Dermis microvascular lymphatic vessel endothelial cell (primary cell): ENCODE measurements at regions not wholly inside any gene's neighbourhood (a gene's known extent, or its start where the extent isn't known, plus 50 kb on each side); places are given as distances from the start of the nearest gene placed in this dataset.
A peak's percentile ranks its signal among the peaks of the same experiment; 100 is the strongest.
"Not testable (repeated sequence)": the region's sequence is repeated elsewhere in the genome, so short reads cannot be mapped to it uniquely, and the experiment has no call there.

ENCODE experiments used
- DNase-seq, 2 donors: peaks; one replicate each; pipeline versions ENCODE4 v3.0.0 to v3.0.0-alpha.2; 2010; ENCODE audit warnings: low read depth in 2 of 2

DNA sequence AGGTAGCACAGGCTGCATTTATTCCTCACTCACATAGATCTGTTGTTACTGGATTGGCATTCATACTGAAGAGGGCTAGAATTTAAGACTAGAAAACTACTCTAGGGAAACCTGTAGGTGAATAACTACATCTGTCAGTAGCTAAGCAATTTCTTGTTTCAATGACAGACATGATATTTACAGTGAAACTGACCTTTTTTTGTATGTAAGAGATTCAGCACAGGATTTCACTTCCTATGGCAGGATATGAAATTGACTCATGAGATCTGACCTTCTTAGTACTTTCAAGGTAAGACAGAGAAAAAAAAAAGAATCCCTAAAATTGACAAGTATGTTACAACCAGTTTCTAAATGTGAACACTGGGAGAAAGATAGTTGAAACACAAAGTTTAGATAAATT is 189.8 kb upstream of the SLC16A7 start:
- no peak for DNase-seq

DNA sequence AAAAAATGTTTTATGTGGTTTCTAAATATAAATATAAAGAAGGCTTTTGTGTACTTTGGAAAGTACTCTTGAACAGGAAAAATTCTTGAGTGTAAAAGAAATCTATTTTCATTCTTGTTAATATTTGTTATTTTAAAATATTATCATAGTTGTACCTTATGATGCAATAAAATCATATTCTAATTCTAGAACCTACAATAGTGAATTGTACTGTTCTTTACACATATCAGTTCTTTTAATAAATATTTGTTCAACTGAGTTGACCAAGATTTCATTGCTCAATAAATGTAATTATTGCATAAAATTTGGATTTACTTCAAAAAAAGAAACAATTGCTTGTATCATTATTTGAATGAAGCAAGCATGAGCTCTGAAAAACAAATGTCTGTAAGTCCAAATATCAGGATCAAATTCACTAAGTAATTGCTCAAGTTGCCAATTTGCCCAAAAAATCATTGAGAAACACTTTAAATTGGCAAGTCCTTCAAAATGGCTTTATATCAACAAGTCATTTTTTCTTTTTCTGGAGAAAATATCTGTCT is 191.6 kb upstream of the SLC16A7 start:
- DNase-seq: no peak

DNA sequence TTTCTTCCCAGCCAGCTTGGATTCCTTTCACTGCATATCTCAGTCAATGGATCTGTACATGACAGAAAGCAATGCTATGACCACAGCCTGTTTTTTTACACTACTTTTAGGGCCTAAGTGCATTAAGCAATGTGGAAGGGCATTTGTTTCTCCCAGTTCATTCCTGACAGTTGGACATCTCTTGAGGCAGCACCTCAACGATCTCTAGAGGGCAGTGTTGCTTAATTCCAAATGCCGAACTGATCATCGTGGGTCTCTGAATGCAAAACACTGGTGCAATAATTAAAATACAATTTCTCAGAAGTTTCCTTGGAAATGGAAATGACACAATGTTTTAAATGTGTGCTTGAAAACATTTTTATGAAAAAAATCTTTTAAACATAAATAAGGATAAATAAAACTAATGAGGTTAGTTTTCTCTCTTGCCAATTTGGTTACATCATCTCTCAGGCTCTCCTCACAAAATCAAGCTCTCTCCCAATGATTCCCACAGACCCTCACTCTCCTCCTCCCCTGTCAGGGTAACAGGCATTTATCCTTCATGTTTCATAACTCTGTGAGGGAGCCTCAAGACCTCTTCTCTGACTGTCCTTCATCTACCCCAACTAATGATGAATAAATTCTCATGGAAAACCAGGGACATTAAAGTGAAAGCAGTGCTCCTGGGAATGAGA is 192.4 kb upstream of the SLC16A7 start:
- peak; percentile 26 to 51 for DNase-seq

DNA sequence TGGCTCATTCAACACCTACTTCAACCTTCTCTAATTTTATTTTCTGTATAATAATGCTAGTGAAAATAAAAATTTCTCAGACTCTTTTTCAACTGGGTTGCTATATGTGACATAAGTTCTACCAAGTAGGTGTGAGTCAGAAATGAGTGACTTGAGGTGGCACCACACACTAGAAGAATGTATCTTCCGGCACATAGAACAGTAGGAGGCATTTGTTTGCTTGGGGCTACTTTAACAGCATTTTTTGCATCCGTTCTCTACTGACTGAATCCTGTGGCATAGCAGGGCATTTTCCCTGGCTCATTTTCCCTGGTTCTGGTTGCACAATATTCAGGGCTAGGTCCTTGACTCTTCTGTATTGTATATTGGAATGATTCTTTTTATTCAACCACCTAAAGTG is 194.0 kb upstream of the SLC16A7 start:
- no peak for DNase-seq

DNA sequence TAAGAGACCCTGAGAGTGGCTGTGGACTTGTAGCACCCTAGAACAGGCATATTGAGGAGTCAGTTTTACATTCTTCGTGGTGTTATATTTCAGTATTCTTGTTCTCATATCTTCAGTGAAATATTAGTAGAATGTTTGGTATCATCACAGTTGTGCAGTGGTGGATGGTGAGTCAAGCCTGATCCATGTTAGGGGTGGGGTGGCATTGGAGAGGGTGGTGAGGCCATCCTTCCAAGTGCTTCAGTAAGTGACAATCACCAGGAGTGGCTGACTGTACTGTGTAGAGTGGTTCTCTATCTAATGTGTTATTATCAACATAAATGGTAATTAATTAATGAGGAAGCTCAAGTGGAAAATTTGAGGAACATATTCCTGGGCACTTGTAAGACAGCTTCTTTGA is 197.7 kb upstream of the SLC16A7 start:
- no peak for DNase-seq

DNA sequence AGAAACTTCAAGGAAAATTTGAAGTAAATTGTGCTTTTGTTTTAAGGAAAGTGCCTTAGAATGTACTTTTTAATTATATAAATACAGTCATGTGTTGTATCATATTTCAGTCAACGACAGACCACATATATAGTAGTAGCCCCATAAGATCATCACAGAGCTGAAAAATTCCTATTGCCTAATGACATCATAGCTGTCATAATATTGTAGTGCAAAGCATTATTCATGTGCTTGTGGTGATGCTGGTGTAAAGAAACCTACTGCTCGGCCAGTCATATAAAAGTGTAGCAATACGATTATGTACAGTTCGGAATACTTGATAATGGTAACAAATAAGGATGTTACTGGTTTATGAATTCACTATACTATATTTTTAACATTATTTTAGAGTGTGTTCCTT is 198.9 kb upstream of the SLC16A7 start:
- DNase-seq: no peak

DNA sequence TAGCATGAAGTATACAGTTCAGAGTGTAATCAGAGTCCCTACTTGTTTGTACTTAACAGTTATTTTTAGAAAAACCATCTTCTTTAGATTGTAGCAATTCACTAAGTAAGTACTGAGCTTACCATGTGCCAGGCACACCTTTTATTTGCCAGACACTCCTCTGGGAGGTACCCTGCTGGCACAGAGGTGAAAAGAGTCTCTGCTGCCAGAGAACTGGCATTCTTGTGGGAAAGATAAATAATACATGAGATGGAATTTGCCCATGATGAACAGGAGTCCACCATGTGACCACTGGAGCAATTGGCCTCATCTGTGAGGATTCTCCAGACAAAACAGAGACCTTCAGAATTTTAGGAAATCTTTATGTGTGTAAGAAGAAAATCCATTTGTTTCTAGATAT is 199.3 kb upstream of the SLC16A7 start:
- DNase-seq: no peak

DNA sequence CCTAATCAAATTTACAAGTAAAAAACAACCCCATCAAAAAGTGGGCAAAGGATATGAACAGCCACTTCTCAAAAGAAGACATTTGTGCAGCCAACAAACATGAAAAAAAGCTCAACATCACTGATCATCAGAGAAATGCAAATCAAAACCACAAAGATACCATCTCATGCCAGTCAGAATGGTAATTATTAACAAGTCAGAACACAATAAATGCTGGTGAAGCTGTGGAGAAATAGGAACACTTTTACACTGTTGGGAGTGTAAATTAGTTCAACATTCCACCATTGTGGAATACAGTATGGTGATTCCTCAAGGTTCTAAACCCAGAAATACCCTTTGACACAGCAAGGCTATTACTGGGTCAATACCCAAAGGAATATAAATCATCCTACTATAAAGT is 200.5 kb upstream of the SLC16A7 start:
- DNase-seq: not testable (repeated sequence)

DNA sequence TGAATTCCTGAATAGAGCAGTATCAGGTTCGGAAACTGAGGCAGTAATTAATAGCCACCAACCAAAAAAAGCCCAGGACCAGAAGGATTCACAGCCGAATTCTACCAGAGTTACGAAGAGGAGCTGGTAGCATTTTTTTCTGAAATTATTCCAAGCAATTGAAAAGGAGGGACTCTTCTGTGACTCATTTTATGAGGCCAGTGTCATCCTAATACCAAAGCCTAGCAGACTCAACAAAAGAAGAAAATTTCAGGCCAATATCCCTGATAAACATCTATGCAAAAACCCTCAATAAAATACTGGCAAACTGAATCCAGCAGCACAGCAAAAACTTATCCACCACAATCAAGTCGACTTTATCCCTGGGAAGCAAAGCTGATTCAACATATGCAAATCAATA is 202.3 kb upstream of the SLC16A7 start:
- no peak for DNase-seq

DNA sequence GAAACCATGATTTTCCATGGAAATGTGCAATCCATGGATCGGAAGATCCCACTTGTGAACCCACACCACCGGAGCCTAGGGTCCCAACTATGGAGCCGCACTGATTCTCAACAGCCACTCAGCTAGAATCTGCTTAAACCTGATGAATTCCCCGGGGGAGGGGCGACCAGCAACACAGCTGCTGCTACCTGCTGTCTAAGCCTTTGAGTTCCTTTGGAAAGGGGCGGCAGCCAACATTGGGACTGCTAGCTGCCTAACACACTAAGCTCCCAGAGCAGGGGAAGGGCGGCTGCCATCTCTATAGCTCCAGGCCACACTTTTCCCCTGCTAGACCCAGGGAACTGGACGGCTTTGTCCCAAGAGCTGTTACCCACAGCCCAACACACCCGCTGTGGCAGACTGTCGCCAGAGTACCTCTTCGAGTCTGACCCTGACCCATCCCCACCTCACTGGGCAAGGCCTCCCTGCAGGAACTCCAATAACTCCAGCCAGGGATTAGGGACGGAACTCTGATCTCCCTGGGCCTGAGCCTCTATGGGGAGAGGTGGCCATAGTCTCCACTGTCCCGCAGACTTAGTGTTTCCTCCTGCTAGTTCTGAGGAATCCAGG is 205.8 kb upstream of the SLC16A7 start:
- DNase-seq: no peak

DNA sequence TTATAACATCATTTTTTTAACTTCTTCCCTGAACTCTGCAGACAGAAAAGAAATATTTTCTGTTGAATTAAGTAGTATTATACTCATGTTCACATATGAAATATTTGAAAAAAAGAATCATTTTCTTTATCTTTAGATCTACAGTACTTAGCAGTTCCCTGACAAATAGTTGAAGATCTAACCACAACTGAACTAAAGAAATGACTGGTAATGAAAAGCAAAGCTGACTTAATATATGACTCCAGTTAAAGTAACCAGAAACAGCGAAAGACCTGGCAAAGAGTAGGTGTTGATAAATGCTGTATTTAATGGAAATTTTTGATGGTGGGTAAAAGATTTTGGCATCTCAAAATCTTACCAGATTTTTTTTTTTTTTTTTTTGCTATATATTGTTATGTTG is 207.1 kb upstream of the SLC16A7 start:
- no peak for DNase-seq

DNA sequence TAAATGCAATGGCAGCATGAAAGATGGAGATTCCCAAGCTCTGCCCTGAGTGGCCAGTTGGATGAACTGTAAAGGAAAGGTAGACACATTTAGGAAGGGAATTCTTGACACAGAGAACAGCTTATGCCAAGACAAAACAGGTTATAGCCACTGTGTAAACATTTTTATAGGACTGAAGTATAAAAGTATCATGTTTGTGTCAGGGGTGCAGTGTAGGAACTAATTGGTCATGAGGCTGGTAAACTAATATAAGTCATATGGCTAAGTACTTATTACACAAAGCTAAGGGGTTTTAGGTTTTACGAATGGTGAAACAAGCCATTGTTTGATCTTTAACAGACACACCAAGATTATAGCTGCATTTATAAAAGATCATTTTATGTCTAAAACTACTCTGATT is 207.7 kb upstream of the SLC16A7 start:
- no peak for DNase-seq

DNA sequence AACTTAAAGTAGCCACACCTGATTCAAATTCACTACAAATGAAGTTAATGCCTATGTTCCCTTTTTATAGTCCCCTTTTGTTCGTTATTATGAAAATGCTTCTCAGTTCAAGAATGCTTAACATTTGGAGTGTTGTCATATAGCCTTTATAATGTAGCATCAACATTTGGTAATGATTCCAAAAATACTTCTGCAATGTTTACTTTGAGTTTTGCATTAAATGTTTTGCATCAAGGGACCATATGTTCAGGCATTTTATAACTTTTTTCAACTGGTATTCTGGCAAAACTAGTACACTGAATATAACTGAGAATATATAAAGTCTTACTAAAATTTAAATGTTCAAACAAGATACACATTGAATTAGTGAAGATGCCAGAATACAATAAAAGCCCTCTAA is 209.6 kb upstream of the SLC16A7 start:
- DNase-seq: no peak

DNA sequence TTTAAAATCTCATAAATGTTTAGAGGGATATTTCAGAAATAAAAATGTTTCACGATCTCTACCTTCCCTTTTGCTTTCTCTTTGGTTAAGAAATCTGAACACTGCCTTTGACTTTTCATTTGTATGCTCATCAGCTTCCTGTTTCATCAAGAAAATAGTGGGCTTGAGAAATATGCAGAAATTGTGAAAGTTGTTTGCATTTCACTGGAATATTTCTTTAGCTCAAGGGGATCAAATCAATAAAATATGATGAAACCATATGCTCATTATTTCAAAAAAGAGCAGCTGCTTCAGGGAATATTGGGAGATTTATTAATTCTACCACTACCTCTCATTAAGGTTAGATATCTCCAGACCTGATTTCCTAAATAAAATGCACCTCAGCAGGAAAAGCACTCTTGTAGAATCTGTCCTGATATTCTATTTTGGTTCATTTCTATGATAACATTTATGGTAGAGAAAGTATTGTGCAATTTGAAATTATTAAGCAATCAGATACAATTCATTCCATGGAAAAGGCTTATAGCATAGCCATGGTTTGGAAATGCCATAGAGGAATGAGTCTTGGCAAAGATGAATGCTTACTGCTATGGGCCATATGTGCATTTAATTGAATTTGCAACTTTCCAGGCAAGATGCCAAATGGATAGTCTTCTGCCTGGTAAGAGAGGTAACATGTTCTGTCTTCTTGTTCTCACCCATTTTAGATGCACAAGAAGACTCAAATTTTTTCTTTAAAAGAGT is 212.6 kb upstream of the SLC16A7 start:
- no peak for DNase-seq

DNA sequence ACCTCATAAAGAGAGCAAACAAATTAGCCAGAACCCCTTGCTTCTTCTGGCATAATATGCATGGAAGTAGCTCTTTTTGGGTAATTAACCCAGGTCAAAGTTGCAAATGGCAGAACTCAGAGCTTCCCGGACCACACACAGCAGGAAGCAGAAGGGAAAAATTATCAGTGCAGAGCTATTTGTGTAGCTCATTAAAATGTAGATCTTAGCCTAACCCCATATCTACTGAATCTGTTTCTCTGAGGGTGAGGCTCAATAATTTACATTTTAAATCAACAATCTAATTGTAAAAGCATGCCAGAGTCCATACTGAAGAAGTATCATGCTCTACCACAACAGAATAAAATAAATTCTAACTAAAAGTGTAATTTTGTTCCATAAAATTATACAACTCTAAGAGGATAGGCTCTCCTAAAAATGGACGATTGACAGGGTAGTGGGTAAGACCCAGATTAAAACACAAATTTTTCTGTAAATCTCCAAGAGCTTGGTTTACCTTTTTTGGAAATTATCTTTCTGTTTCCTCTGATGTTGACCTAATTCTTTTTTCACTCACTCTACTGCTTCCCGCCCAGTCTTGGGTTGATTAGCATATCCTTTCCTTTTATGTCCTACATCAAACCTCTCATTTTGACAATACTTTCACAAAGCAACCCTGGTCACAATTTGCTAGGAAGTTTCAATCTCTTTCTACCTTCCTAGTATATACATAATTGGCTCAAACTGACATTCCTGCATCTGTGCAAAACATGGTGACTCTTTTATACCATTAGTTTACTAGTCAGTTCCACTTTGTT is 213.3 kb upstream of the SLC16A7 start:
- no peak for DNase-seq

DNA sequence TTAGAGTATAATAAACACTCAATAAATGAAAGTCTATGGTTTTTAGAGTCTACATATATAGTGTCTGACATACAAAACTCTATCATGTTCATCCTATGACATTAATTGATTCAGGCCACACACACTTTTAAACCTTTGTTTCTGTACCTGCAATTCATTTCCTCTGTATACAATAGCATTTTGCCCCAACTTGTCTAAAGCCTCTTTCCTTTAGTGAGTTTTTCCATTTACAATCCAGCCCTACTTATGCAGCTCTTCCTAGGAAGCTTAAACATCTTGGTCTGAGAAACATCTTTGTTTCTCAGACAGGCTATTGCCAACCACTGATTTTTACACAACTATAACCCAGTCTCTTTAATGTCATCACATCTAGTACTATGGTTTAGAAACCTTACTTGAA is 214.7 kb upstream of the SLC16A7 start:
- DNase-seq: no peak

DNA sequence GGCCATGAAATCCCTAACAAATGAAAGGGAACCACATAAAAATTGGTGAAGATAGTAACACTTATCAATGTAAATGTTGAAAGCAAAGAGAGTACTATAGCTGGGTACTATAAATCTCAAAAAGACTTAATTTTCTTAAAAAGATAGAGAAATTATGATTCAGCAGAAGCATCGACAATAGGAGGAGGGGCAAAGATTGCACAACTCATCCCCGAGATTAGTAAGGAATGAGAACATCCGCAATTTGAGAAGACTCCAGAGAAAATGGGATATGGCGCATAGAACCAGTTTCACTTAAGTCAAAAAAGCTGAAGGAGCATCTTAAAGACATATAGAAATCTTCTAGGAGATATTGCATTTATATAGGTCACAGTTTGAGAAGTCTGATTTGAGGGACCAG is 220.2 kb upstream of the SLC16A7 start:
- no peak for DNase-seq

DNA sequence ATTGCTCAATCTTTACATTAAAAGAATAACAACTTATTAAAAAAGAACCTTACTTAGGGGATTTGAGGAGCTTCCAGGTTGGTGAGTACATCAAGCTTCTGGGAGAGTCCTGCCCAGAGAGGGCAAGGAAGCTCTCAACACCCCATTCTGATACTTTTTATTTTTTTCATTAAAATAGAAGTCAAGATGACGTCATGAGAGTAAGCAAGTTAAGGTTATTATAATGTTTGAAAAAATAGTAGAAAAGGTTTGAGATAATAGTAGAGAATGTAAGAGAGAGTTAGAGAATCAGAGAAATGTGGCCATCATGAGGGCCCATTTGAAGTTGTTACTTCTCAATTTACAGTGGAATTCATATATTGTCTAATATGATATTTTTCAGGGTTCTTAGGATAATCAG is 221.0 kb upstream of the SLC16A7 start:
- no peak for DNase-seq

DNA sequence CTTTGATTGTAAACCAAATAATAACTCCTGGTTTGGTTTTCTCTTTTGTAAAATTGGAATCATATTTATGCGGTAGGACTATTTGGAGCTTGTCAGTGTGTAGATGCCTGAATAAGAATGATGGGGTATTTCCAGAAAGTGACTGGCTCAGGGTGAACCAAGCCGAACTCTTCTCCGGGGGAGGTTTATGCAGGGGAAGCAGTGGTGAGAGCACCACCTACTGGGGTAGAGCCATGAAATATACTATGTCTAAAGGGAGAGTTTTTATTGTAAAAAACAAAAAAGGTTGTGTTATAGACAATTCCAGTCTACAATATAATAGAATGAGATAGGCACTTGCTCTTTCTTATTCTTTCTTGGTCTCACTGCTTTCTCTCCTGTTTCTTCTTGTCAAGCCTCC is 222.9 kb upstream of the SLC16A7 start:
- DNase-seq: no peak

DNA sequence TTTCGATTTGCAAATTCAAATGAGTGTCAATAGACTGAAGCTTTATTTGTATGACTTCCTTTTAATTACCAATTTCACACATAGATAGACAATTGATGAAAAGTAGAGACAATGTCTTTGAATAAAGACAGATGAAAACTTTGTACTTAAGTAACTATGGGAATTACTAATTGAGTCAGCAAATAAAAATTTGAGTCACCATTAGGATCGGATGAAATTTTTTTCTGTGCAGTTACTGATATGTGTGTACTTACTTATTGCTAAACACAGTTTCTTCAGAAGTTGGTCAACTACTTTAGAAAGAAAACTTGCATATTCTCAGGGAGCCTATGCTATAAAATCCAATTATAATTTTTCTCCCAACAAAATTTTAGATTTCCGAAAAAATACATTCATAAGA is 224.9 kb upstream of the SLC16A7 start:
- DNase-seq: no peak

DNA sequence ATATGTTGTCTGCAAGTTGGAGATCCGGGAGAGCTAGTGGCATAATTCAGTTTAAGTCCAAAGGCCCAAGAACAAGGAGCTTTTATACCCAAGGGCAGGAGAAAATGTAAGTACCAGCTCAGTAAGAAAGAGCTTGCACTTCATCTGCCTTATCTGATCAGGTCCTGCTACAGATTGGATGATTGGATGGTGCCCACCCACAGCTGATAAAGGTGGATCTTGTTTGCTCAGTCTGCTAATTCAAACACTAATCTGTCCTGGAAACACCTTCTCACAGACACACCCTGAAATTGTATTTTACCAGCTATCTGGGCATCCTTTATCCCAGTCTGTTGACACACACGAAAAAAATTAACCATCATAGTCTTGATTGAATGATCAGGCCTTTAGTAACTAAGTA is 230.7 kb upstream of the SLC16A7 start:
- DNase-seq: no peak

DNA sequence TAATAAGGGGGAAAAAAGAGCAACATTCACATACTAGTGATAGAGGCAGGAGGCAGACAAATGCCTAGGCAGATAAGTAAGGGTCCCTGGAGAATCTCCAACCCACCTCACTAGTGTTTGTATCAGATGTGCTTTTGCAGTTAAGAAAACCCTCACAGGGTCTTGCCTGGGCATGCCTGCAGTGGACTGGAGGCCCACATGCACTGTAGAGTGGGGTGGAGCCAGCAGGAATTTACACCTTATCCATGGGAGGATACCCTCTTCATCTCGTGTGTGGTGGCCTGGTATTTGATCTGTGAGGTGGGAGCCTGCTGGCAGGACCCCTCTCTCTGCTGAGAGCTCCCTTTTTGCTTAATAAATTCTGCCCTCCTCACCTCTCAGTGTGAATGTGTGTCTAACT is 238.0 kb upstream of the SLC16A7 start:
- no peak for DNase-seq
